ENCODE measurements at regions not wholly inside any gene's neighbourhood (a gene's known extent, or its start where the extent isn't known, plus 50 kb on each side); places are given as distances from the start of the nearest gene placed in this dataset.

GRCh38 chrX:896256-896655 is 265.7 kb downstream of the SHOX start:
- TF ChIP-seq CTCF (IDR thresholded peaks at IDR 0.05) (no peak), POLR2AphosphoS5 (IDR thresholded peaks at IDR 0.05) (no peak), EP300 (IDR thresholded peaks at IDR 0.05) (no peak)

All from esophagus muscularis mucosa (tissue), 4 donors.